Liver (tissue), 8 donors: ENCODE measurements at regions not wholly inside any gene's neighbourhood (a gene's known extent, or its start where the extent isn't known, plus 50 kb on each side); places are given as distances from the start of the nearest gene placed in this dataset.

Source experiments
- DNase-seq: peaks from one replicate; pipeline ENCODE4 v3.0.0-alpha.2; 2017; ENCODE audit warnings: low spot score
- H3K27ac ChIP-seq, 2 donors: one replicate each; pipeline ENCODE4 v1.7.0; 2013; ENCODE audit warnings: inconsistent platforms in 2 of 2, low read length in 2 of 2, control low read depth in 1 of 2, low read depth in 1 of 2, mild to moderate bottlenecking in 1 of 2
- H3K27me3 ChIP-seq, 4 donors: one replicate each; pipeline versions ENCODE4 v1.6.1 to v1.7.0; 2013; ENCODE audit warnings: low read length in 3 of 4, inconsistent platforms in 1 of 4, mild to moderate bottlenecking in 1 of 4, moderate library complexity in 1 of 4; ENCODE audit not compliant: control insufficient read depth in 4 of 4, insufficient read depth in 4 of 4
- H3K36me3 ChIP-seq, 4 donors: one replicate each; pipeline versions ENCODE4 v1.6.1 to v1.7.0; 2013; ENCODE audit warnings: low read length in 3 of 4, mild to moderate bottlenecking in 3 of 4, low read depth in 1 of 4, moderate library complexity in 1 of 4; ENCODE audit not compliant: control insufficient read depth in 4 of 4, insufficient read depth in 3 of 4
- H3K4me1 ChIP-seq, 4 donors: one replicate each; pipeline versions ENCODE4 v1.6.1 to v1.7.0; 2013; ENCODE audit warnings: low read length in 3 of 4, mild to moderate bottlenecking in 3 of 4, moderate library complexity in 1 of 4; ENCODE audit not compliant: control insufficient read depth in 4 of 4, insufficient read depth in 4 of 4
- H3K4me3 ChIP-seq, 3 donors: one replicate each; pipeline versions ENCODE4 v1.6.1 to v1.7.0; 2013; ENCODE audit warnings: low read length in 3 of 3, control low read depth in 1 of 3, low read depth in 1 of 3, mild to moderate bottlenecking in 1 of 3
- H3K9ac ChIP-seq, 2 donors: one replicate each; pipeline ENCODE4 v1.7.0; 2013; ENCODE audit warnings: low read length in 2 of 2, mild to moderate bottlenecking in 2 of 2, moderate library complexity in 2 of 2, control low read depth in 1 of 2, low read depth in 1 of 2
- H3K9me3 ChIP-seq, 4 donors: one replicate each; pipeline versions ENCODE4 v1.6.1 to v1.7.0; 2013; ENCODE audit warnings: low read length in 3 of 4; ENCODE audit not compliant: control insufficient read depth in 4 of 4
- ATF3 ChIP-seq: IDR thresholded peaks from 2 replicates; pipeline ENCODE4 v1.6.1; 2016; ENCODE audit warnings: antibody characterized with exemption
- CTCF ChIP-seq: fragments of 150-350 bp; IDR thresholded peaks from 2 replicates; pipeline ENCODE4 v1.5.1; 2017; ENCODE audit warnings: improper control_type of control experiment, low read depth, low read length; ENCODE audit not compliant: missing input control
- EGR1 ChIP-seq, 2 donors: IDR thresholded peaks; 2 replicates each; pipeline ENCODE4 v1.6.1; 2016 to 2018; ENCODE audit warnings: antibody characterized with exemption in 2 of 2, low read depth in 2 of 2
- FOXA1 ChIP-seq: IDR thresholded peaks from 2 replicates; pipeline ENCODE4 v1.6.1; 2016; ENCODE audit warnings: antibody characterized with exemption
- FOXA2 ChIP-seq: IDR thresholded peaks from 2 replicates; pipeline ENCODE4 v1.6.1; 2016; ENCODE audit warnings: antibody characterized with exemption
- GABPA ChIP-seq, 2 donors: IDR thresholded peaks in 1 of 2; conservative IDR thresholded peaks in 1 of 2; 2 replicates each; pipeline ENCODE4 v1.6.1; 2016; ENCODE audit warnings: antibody characterized with exemption in 2 of 2, mild to moderate bottlenecking in 1 of 2, moderate library complexity in 1 of 2
- HNF4A ChIP-seq, 2 donors: conservative IDR thresholded peaks; 2 replicates each; pipeline ENCODE4 v1.6.1; 2016; ENCODE audit warnings: antibody characterized with exemption in 2 of 2, mild to moderate bottlenecking in 2 of 2
- HNF4G ChIP-seq: IDR thresholded peaks from 2 replicates; pipeline ENCODE4 v1.6.1; 2016; ENCODE audit warnings: antibody characterized with exemption
- JUND ChIP-seq, 2 donors: IDR thresholded peaks; 2 replicates each; pipeline ENCODE4 v1.6.1; 2016; ENCODE audit warnings: antibody characterized with exemption in 2 of 2
- MAX ChIP-seq: IDR thresholded peaks from 2 replicates; pipeline ENCODE4 v1.6.1; 2016; ENCODE audit warnings: antibody characterized with exemption
- NR2F2 ChIP-seq: IDR thresholded peaks from 2 replicates; pipeline ENCODE4 v1.6.1; 2016; ENCODE audit warnings: antibody characterized with exemption
- RAD21 ChIP-seq, 2 donors: IDR thresholded peaks; 2 replicates each; pipeline ENCODE4 v1.6.1; 2016; ENCODE audit warnings: antibody characterized with exemption in 2 of 2, mild to moderate bottlenecking in 2 of 2
- REST ChIP-seq: IDR thresholded peaks from 2 replicates; pipeline ENCODE4 v1.6.1; 2016; ENCODE audit warnings: antibody characterized with exemption, mild to moderate bottlenecking
- RXRA ChIP-seq, 2 donors: IDR thresholded peaks; 2 replicates each; pipeline ENCODE4 v1.6.1; 2017 to 2018; ENCODE audit warnings: antibody characterized with exemption in 2 of 2, mild to moderate bottlenecking in 1 of 2
- SP1 ChIP-seq: IDR thresholded peaks from 2 replicates; pipeline ENCODE4 v1.6.1; 2018; ENCODE audit warnings: antibody characterized with exemption, mild to moderate bottlenecking
- TAF1 ChIP-seq: conservative IDR thresholded peaks from 2 replicates; pipeline ENCODE4 v1.6.1; 2016; ENCODE audit warnings: antibody characterized with exemption, mild to moderate bottlenecking
- YY1 ChIP-seq: IDR thresholded peaks from 2 replicates; pipeline ENCODE4 v1.6.1; 2016; ENCODE audit warnings: antibody characterized with exemption, mild to moderate bottlenecking
- WGBS: extraction: QIAGEN DNeasy Blood & Tissue Kit; methylation state at CpG from one replicate; pipeline ENCODE4 v1.1.7; 2013; 5-methylcytosine and 5-hydroxymethylcytosine counted together
- TF ChIP-seq, protein P1 (sequence below): IDR thresholded peaks from 2 replicates; pipeline ENCODE4 v1.6.1; 2016; ENCODE audit warnings: antibody characterized with exemption
- donor health status: healthy.
- donor health status: healthy.
- donor health status: healthy.
- donor health status: healthy.
- donor health status: healthy.

DNA sequence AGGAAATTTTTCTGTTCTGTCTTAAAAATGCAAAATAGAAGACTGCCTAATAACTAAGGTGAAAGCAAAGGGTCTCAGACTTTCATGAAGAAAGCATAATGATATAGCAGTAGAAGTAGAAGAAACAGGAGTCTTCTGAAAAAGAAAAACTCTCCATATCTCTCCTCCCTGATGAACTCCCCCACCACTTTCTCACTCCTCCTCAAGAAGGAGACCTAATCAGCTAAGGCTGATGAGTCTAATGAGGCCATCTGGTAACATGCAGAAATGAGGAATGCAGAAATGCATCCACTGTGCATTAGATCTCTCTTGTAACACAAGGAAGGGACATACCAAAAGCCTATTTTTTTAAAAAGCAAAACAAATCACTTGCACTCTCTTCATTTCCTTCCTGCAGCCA is 273.7 kb upstream of the UBE2E3 start:
- TF ChIP-seq REST (no peak), FOXA1 (no peak), NR2F2 (no peak), RXRA (IDR thresholded peaks at IDR 0.05) (no peak), YY1 (no peak), JUND (IDR thresholded peaks at IDR 0.05) (no peak), TAF1 (no peak), CTCF (no peak), FOXA2 (no peak), RAD21 (IDR thresholded peaks at IDR 0.05) (no peak), SP1 (no peak), GABPA (IDR thresholded peaks at IDR 0.05 in 1 of 2, conservative IDR thresholded peaks at IDR 0.05 in 1 of 2) (no peak), HNF4A (conservative IDR thresholded peaks at IDR 0.05) (no peak), EGR1 (IDR thresholded peaks at IDR 0.05; ENCODE audit: low read depth in 2 of 2) (no peak), ATF3 (no peak), HNF4G (no peak), MAX (no peak)
- TF ChIP-seq, protein P1, sequence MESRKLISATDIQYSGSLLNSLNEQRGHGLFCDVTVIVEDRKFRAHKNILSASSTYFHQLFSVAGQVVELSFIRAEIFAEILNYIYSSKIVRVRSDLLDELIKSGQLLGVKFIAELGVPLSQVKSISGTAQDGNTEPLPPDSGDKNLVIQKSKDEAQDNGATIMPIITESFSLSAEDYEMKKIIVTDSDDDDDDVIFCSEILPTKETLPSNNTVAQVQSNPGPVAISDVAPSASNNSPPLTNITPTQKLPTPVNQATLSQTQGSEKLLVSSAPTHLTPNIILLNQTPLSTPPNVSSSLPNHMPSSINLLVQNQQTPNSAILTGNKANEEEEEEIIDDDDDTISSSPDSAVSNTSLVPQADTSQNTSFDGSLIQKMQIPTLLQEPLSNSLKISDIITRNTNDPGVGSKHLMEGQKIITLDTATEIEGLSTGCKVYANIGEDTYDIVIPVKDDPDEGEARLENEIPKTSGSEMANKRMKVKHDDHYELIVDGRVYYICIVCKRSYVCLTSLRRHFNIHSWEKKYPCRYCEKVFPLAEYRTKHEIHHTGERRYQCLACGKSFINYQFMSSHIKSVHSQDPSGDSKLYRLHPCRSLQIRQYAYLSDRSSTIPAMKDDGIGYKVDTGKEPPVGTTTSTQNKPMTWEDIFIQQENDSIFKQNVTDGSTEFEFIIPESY: no peak
- Histone ChIP-seq H3K4me1 (no peaks in the 10 kb centered on the region), H3K9me3 (peaks cover 0 to 4% (median 0%) of the 10 kb centered on the region in 4 donors), H3K9ac (no peak overlapping the region), H3K4me3 (no peak overlapping the region), H3K36me3 (no peaks in the 10 kb centered on the region), H3K27ac (no peak overlapping the region), H3K27me3 (no peaks in the 10 kb centered on the region)
- no peak for DNase-seq

DNA sequence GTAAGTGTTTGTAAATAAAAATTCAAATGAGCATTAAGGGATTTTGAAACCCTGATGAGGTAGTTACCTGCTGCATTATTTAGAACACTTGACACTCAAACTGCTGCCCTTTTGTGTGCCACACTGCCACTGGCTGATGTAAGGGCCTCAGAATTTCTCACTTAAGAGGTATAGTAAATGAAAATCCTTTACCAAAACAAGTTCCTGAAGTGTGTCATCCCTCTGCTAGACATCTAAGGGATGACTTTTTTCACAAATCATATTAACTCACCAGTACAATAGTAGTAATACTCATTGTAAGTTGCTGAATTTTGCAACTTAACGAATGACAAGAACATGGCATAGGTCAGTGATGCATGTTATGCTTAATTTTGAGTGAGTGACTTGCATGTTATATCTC is 274.9 kb upstream of the UBE2E3 start:
- no peaks in the 10 kb centered on the region for H3K4me1 ChIP-seq
- no peak overlapping the region for H3K27ac ChIP-seq
- peaks cover 0 to 4% (median 0%) of the 10 kb centered on the region in 4 donors for H3K9me3 ChIP-seq
- TF ChIP-seq HNF4A (conservative IDR thresholded peaks at IDR 0.05) (no peak), RAD21 (IDR thresholded peaks at IDR 0.05) (no peak), JUND (IDR thresholded peaks at IDR 0.05) (no peak), CTCF (no peak), FOXA1 (no peak), SP1 (no peak)
- TF ChIP-seq, protein P1: no peak
- H3K27me3 ChIP-seq: no peaks in the 10 kb centered on the region
- no peak overlapping the region for H3K4me3 ChIP-seq
- no peak overlapping the region for H3K9ac ChIP-seq
- H3K36me3 ChIP-seq: no peaks in the 10 kb centered on the region
- WGBS: 85% methylated on average over 1 of the region's 1 CpG
- DNase-seq: no peak
